IMR-90 (cell line): ENCODE measurements at regions not wholly inside any gene's neighbourhood (a gene's known extent, or its start where the extent isn't known, plus 50 kb on each side); places are given as distances from the start of the nearest gene placed in this dataset.

Source experiments
- CTCF ChIP-seq: conservative IDR thresholded peaks from 2 replicates; pipeline ENCODE4 v1.5.1; 2012; ENCODE audit warnings: mild to moderate bottlenecking, low read depth, low read length, improper control_type of control experiment
- MAZ ChIP-seq: IDR thresholded peaks from 2 replicates; pipeline ENCODE4 v1.6.1; 2012; ENCODE audit warnings: low read depth, mild to moderate bottlenecking, low read length, improper control_type of control experiment, moderate library complexity, borderline replicate concordance
- RAD21 ChIP-seq: IDR thresholded peaks from 2 replicates; pipeline ENCODE4 v1.6.1; 2012; ENCODE audit warnings: low read length, improper control_type of control experiment

GRCh38 chr6:144695858-144696533, 410.9 kb downstream of the UTRN start:
- TF ChIP-seq RAD21: no peak
- TF ChIP-seq MAZ: no peak
- TF ChIP-seq CTCF: no peak
